Stimulated activated naive CD4-positive, alpha-beta T cell (primary cell): ENCODE measurements at regions not wholly inside any gene's neighbourhood (a gene's known extent, or its start where the extent isn't known, plus 50 kb on each side); places are given as distances from the start of the nearest gene placed in this dataset.
"Not testable (repeated sequence)": the region's sequence is repeated elsewhere in the genome, so short reads cannot be mapped to it uniquely, and the experiment has no call there.

Source experiments
- DNase-seq, 6 experiments: peaks; one replicate each; lab custom pipeline; 2025; lab: John Stamatoyannopoulos, UW

DNA sequence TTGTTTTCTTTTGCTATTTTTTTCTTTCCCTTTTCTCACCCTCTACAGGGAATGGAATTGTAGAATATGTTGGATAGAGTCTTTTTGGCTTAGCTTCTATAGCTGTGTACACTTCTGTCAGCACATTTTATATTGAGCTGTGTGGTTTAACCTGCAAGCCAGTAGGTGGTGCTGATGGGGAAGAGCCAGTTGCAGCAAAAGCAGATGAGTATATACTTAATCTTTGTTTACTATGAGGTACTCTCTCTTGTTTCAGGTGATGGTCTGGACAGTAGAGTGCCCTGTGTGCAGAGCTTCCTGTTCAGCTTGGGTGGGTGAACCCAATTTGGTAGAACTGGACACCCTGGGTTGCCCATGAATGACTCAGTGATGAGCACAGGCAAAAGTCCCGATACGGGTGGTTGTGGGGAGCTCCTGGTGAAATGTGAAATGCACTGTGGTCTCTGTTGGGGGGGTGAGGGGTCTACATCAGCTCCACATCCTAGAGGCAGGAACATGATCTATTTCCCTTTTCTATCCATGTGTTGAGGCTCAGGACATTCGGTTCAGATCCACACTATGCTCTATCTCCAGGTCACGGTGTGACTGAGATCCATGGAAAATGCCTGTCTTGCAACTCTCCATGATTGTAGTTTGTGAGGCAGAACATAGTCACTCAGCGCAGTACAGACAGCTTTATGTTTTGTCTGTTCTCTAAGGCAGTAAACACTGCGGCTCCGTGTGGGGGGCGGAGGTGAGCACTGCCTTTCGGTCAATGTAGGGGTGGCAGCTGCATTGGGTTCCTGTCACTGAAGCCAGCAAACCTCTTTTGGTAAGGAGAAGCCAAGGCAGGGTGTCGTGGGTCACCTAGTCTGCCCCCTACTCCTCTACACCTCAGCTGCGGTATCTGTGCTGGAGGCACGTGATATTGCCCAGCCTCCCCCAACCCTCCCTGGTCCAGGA is 353.2 kb downstream of the PRR16 start:
- no peak for DNase-seq

- no peak for DNase-seq
Measured at GRCh38 chr5:120818128-120818527, 354.0 kb downstream of the PRR16 start.

GRCh38 chr5:120823328-120823727 is 359.2 kb downstream of the PRR16 start:
- no peak for DNase-seq

DNA sequence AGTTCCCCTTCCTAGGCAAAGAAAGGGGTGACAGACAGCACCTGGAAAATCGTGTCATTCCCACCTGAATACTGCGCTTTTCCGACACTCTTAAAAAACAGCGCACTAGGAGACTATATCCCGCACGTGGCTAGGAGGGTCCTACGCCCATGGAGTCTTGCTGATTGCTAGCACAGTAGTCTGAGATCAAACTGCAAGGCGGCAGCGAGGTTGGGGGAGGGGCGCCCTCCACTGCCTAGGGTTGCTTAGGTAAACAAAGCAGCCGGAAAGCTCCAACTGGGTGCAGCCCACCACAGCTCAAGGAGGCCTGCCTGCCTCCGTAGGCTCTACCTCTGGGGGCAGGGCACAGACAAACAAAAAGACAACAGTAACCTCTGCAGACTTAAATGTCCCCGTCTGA is 367.5 kb downstream of the PRR16 start:
- not testable (repeated sequence) for DNase-seq

- no peak for DNase-seq
Measured at GRCh38 chr5:120841830-120842229, 377.7 kb downstream of the PRR16 start.

GRCh38 chr5:120843390-120843980 is 379.4 kb downstream of the PRR16 start:
- DNase-seq = no peak

DNA sequence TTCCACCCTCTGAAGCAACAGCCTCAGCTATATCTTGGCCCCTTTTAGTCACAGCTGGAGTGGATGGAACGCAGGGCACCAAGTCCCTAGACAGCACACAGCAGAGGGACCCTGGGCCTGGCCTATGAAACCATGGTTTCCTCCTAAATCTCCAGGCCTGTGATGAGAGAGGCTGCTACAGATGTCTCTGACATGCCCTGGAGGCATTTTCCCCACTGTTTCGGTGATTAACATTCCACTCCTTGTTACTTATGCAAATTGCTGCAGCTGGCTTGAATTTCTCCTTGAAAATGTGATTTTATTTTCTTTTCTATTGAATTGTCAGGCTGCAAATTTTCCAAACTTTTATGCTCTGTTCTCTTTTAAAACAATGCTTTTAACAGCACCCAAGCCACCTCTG is 384.8 kb downstream of the PRR16 start:
- no peak for DNase-seq

DNA sequence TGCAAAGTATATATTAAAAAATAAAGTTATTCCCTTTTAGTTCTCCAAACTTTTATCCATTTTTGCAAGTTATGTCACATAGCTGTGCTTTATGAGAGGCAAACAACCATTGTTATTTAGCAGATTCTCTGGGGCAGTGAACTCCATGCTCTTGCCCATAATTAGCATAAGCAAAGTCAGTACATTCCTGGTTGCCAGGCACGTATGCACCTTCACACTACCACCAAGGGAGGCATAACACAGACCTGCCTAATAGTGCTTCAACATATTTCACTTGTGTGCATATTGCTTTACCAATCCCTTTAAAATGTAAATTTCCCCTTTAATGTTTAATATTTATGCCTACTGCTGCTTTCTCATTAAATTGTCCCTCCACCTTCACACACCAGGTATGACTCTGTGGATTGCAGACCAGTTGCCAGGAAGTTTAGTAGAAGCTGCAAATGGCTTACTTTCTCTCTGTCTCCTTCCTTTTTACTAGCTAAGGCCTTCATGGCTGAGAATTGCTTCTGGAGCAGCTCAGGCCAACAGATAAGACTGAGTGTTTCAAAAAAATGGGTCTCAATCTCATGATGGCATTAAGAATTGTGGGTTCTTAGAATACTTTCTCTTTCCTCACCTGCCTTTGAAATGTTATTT is 388.2 kb downstream of the PRR16 start:
- DNase-seq = no peak

- no peak for DNase-seq
Measured at GRCh38 chr5:120866997-120867396, 402.9 kb downstream of the PRR16 start.

GRCh38 chr5:120869831-120870230 is 405.7 kb downstream of the PRR16 start:
- DNase-seq = no peak

DNA sequence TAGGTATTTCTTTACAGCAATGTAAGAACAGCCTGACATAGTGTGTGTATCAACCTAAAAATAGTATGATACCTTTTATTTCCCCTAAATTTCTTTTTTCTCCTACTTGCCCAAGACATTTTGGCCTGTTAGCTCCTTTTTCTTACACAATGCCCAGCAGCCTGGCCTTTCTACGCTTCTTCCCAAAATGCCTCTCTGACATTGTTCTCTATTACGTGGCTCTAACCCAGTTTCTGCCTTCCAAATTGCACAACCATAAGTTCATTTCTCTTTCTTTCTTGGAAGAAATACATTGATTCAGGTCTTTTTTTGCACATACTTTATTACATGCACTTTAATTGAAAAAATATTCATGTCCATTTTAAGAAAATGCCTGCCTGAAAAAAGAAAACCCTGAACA is 408.2 kb downstream of the PRR16 start:
- no peak for DNase-seq

DNA sequence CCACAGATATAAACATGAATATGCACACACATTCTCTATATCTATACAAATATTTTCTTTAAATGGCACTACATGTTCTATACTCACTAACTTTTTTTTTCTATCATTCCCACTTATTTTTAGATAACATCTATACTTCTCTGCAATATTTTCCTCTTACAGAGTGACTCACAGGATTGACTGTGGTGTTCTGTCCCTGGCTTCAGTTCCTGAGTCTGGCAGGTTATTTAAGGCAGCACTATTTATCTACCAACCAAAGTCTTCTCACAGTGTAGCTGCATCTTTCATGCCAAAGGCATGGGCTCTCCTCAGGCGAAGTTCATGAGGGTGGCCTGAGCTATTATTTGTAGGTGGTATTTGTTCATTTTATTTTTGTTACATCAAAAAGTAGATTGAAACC is 409.0 kb downstream of the PRR16 start:
- no peak for DNase-seq

GRCh38 chr5:120874081-120874862 is 410.2 kb downstream of the PRR16 start:
- DNase-seq = no peak

DNA sequence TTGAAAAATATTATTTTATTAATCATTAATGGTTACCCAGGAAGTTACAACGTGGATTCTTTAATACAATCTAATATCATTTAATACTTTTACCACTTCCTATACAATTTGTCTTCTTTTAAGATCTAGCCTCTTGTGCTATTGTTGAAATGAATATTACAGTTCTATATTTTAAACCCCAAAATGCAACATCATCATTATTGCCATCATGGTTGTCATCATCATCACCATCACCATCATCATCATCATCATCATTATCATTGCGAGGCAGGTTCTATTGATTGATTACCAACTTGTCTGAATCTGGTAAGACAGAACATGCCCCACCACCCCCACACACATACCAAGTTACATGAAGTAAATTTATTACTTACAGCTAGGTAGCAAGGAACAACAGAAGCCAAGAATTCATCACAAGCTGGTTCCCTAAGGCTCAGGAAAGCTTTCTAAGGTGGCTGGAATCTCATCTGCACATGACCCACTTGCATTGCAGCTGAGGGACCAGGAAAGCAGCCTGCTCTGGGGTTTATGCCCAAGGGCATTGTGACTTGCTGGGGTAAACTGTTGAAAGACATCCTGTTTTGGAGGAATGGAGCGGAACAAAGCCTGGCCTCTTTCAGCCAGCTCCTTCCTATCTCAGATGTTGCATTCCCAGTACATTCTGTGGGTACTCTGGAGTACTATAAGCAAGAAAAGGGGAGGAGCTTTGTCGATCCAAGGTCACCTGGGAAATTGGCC is 418.1 kb downstream of the PRR16 start:
- no peak for DNase-seq

DNA sequence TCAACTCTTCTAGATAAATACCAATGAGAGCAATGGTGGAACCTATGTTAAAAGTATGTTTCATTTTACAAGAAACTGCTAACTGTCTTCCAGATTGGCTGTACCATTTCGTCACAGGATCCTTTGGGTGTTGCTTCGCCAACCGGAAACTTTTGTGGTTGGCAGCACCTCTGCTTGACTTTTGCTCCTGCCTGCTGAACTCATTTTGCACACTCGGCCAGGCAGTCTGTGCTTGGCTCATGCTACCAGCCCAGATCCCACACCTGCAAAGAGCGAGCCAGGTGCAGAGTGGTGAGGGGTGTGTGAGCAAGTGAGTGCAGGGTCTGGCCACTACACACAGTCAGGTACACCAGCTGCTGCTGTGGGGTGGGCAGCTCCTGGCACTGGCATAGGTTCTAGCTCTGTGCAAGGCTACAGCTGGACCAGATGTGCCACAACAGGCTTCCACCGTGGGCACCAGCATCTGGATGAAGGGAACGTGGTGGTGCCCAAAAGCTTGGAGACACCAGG is 422.3 kb downstream of the PRR16 start:
- DNase-seq = no peak

GRCh38 chr5:120895660-120896059 is 431.6 kb downstream of the PRR16 start:
- no peak for DNase-seq

- DNase-seq = no peak
Measured at GRCh38 chr5:120901199-120901598, 437.1 kb downstream of the PRR16 start.

- DNase-seq = no peak
Measured at GRCh38 chr5:120907953-120908352, 443.9 kb downstream of the PRR16 start.

- DNase-seq = no peak
Measured at GRCh38 chr5:120910629-120911028, 446.5 kb downstream of the PRR16 start.

GRCh38 chr5:120913396-120913795 is 449.3 kb downstream of the PRR16 start:
- DNase-seq = no peak

DNA sequence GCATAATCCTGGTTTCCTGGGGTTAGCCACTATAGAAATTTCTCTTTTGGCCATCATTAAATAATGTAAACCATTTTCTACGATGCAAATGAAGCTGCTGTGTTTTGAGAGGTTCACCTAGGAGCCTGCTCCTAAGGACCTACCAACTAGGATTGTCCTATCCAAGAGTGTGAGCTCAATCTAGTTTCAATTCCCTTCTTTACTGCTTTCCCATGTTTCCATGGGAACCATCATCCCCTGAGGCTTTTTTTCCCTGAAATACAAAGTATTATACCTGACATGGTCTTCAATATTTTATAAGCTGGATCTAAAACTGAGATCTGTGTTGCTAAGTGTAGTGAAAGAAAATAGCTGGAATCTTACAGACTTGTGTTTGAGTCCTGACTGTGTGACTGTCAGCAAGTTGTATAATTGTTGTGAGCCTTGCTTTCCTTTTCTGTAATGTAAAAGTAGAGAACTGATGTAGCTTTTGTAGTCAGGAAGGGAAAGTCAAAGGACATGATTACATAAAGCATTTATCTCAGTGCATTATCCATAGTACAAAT is 453.2 kb downstream of the PRR16 start:
- DNase-seq = no peak
